Lower leg skin (tissue), 4 donors: ENCODE measurements at regions not wholly inside any gene's neighbourhood (a gene's known extent, or its start where the extent isn't known, plus 50 kb on each side); places are given as distances from the start of the nearest gene placed in this dataset.

Source experiments
- DNase-seq, 2 donors: peaks; one replicate each; pipeline ENCODE4 v3.0.0-alpha.2; 2019; ENCODE audit warnings: low spot score in 2 of 2
- H3K4me3 ChIP-seq: fragments of 200-600 bp; sonication (generic); 2 replicates; pipeline ENCODE4 v1.5.1; 2017; ENCODE audit warnings: mild to moderate bottlenecking, low read depth; ENCODE audit not compliant: poor library complexity, severe bottlenecking
- CTCF ChIP-seq, 3 donors: fragments of 450-650 bp; IDR thresholded peaks; one replicate each; pipeline ENCODE4 v1.5.1; 2016; ENCODE audit warnings: antibody characterized with exemption in 3 of 3, mild to moderate bottlenecking in 3 of 3, moderate library complexity in 2 of 3
- POLR2A ChIP-seq, 2 donors: fragments of 450-650 bp; IDR thresholded peaks; one replicate each; pipeline ENCODE4 v1.6.1; 2016 to 2017; ENCODE audit warnings: antibody characterized with exemption in 2 of 2, mild to moderate bottlenecking in 1 of 2, moderate library complexity in 1 of 2
- WGBS, 2 donors: methylation state at CpG; one replicate each; pipeline ENCODE4 v1.1.5; 2018; 5-methylcytosine and 5-hydroxymethylcytosine counted together
- intact Hi-C: fragments of 100-400 bp; cut with DNase I; formaldehyde crosslinking; loops from one replicate; pipeline ENCODE4 v1.15.0; 2023; ENCODE audit warnings: low total_unique reads

GRCh38 chr5:159821461-159821940, 94.8 kb upstream of the ADRA1B start:
- DNase-seq = no peak
- intact Hi-C loops = no loop called here
- 88 to 91% methylated on average over 9 of the region's 9 CpGs for WGBS, 2 donors
- TF ChIP-seq CTCF (IDR thresholded peaks at IDR 0.05) (no peak), POLR2A (IDR thresholded peaks at IDR 0.05) (no peak)
- H3K4me3 ChIP-seq = no peak overlapping the region

GRCh38 chr5:159824188-159825161, 91.8 kb upstream of the ADRA1B start:
- no peak overlapping the region for H3K4me3 ChIP-seq
- intact Hi-C loops = no loop called here
- WGBS, 2 donors = 70% methylated on average over 6 of the region's 6 CpGs
- TF ChIP-seq POLR2A (IDR thresholded peaks at IDR 0.05) = no peak
- no peak for TF ChIP-seq CTCF (IDR thresholded peaks at IDR 0.05)
- no peak for DNase-seq

GRCh38 chr5:159825551-159826051, 90.7 kb upstream of the ADRA1B start:
- TF ChIP-seq CTCF (IDR thresholded peaks at IDR 0.05) (no peak), POLR2A (IDR thresholded peaks at IDR 0.05) (no peak)
- no peak overlapping the region for H3K4me3 ChIP-seq
- intact Hi-C loops = no loop called here
- no peak for DNase-seq
- 29 to 31% methylated on average over 3 of the region's 3 CpGs for WGBS, 2 donors

GRCh38 chr5:159826351-159827214, 89.7 kb upstream of the ADRA1B start:
- H3K4me3 ChIP-seq = no peak overlapping the region
- intact Hi-C loops = no loop called here
- WGBS, 2 donors = 49 to 50% methylated on average over 4 of the region's 4 CpGs
- DNase-seq = no peak
- TF ChIP-seq CTCF (IDR thresholded peaks at IDR 0.05) = no peak
- TF ChIP-seq POLR2A (IDR thresholded peaks at IDR 0.05) = no peak

GRCh38 chr5:159827861-159828260, 88.4 kb upstream of the ADRA1B start:
- no peak for DNase-seq
- WGBS, 2 donors = 85 to 95% methylated on average over 4 of the region's 4 CpGs
- no peak overlapping the region for H3K4me3 ChIP-seq
- intact Hi-C loops = no loop called here
- no peak for TF ChIP-seq POLR2A (IDR thresholded peaks at IDR 0.05)
- no peak for TF ChIP-seq CTCF (IDR thresholded peaks at IDR 0.05)
